A673 (cell line): ENCODE measurements at regions not wholly inside any gene's neighbourhood (a gene's known extent, or its start where the extent isn't known, plus 50 kb on each side); places are given as distances from the start of the nearest gene placed in this dataset.

Experiments used
- BruUV-seq: library from RNA; stranded (reverse); fragments of 400-500 nt; replicated peaks from 2 replicates; lab custom pipeline; 2021; lab: Mats Ljungman, UMichigan
- CTCF ChIA-PET: fragments of 300-600 bp; sonication (Branson Sonifier 250); formaldehyde crosslinking; loops from one replicate; lab custom pipeline; 2022; ENCODE audit warnings: antibody characterized with exemption; lab: Charles Lee
- POLR2A ChIA-PET: fragments of 300-600 bp; sonication (Branson Sonifier 250); formaldehyde crosslinking; loops from one replicate; lab custom pipeline; 2022; ENCODE audit warnings: antibody characterized with exemption; ENCODE audit not compliant: low non-redundant PET; lab: Charles Lee
- DNase-seq: peaks from one replicate; pipeline ENCODE4 v3.0.0-alpha.2; 2015; ENCODE audit warnings: low spot score
- H3K27ac ChIP-seq: fragments of 200-600 bp; sonication (generic); 2 replicates; pipeline ENCODE4 v1.5.1; 2016; ENCODE audit warnings: mixed run types, low read depth, mild to moderate bottlenecking, mixed read lengths, antibody characterized with exemption, low read length; ENCODE audit not compliant: poor library complexity, severe bottlenecking
- H3K27me3 ChIP-seq: fragments of 200-600 bp; sonication (generic); replicated peaks from 2 replicates; pipeline ENCODE4 v1.6.1; 2017; ENCODE audit warnings: mixed run types, low read depth, mild to moderate bottlenecking, mixed read lengths, antibody characterized with exemption, low read length; ENCODE audit not compliant: insufficient read depth, poor library complexity
- H3K36me3 ChIP-seq: fragments of 200-600 bp; sonication (generic); 2 replicates; pipeline ENCODE4 v1.6.1; 2016; ENCODE audit warnings: mixed run types, mild to moderate bottlenecking, mixed read lengths, antibody characterized with exemption, low read length; ENCODE audit not compliant: insufficient read depth, poor library complexity, severe bottlenecking
- H3K4me1 ChIP-seq: fragments of 200-600 bp; sonication (generic); 2 replicates; pipeline ENCODE4 v1.6.1; 2017; ENCODE audit warnings: mixed run types, mild to moderate bottlenecking, mixed read lengths, antibody characterized with exemption, low read length; ENCODE audit not compliant: insufficient read depth, poor library complexity, severe bottlenecking
- H3K4me3 ChIP-seq: fragments of 200-600 bp; sonication (generic); 2 replicates; pipeline ENCODE4 v1.5.1; 2016; ENCODE audit warnings: low read depth, mixed run types, mild to moderate bottlenecking, mixed read lengths, low read length; ENCODE audit not compliant: poor library complexity, severe bottlenecking
- H3K9me3 ChIP-seq: fragments of 200-600 bp; sonication (generic); 2 replicates; pipeline ENCODE4 v1.6.1; 2016; ENCODE audit warnings: mixed run types, low read depth, mild to moderate bottlenecking, mixed read lengths, antibody characterized with exemption, low read length; ENCODE audit not compliant: poor library complexity, severe bottlenecking
- EZH2 ChIP-seq: fragments of 200-600 bp; sonication (generic); IDR thresholded peaks from 2 replicates; pipeline ENCODE4 v1.6.1; 2017; ENCODE audit warnings: borderline replicate concordance, low read depth, mild to moderate bottlenecking, mixed read lengths, antibody characterized with exemption, low read length; ENCODE audit not compliant: poor library complexity, severe bottlenecking
- intact Hi-C: fragments of 100-400 bp; cut with micrococcal nuclease; formaldehyde crosslinking; loops from one replicate; pipeline ENCODE4 v1.10.0; 2022; ENCODE audit not compliant: unreplicated experiment
- TF ChIP-seq, protein P1 (sequence below): fragments of 300-800, 200-600 bp; sonication (generic); conservative IDR thresholded peaks from 2 replicates; pipeline ENCODE4 v1.5.1; 2017; ENCODE audit warnings: low read depth, mild to moderate bottlenecking, antibody characterized with exemption, low read length, moderate library complexity, mixed read lengths

DNA sequence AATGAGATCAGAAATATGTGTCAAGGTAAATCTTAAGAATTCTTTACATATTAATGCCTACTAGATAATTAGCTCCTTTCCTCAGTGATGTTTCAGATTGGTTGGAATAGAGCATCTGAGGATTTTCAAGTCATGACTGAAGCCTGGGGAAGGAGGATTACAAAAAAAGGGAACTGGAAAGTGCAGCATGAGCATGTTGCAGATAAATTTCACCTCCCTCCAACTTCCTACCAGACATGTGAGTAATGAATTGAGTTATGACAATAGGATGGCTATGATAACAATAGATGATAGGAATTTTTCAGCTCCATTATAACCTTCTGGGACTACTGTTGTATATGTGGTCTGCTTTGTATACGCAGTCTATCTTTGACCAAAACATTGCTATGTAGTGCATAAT is 104.2 kb upstream of the RAB18 start:
- no peak overlapping the region for H3K27ac ChIP-seq
- no peak for DNase-seq
- POLR2A ChIA-PET, result no interaction called here
- no TSS peak for BruUV-seq
- H3K4me1 ChIP-seq, result no peaks in the 10 kb centered on the region
- H3K9me3 ChIP-seq, result no peaks in the 10 kb centered on the region
- H3K27me3 ChIP-seq, result no peaks in the 10 kb centered on the region
- H3K36me3 ChIP-seq, result no peaks in the 10 kb centered on the region
- TF ChIP-seq, protein P1, sequence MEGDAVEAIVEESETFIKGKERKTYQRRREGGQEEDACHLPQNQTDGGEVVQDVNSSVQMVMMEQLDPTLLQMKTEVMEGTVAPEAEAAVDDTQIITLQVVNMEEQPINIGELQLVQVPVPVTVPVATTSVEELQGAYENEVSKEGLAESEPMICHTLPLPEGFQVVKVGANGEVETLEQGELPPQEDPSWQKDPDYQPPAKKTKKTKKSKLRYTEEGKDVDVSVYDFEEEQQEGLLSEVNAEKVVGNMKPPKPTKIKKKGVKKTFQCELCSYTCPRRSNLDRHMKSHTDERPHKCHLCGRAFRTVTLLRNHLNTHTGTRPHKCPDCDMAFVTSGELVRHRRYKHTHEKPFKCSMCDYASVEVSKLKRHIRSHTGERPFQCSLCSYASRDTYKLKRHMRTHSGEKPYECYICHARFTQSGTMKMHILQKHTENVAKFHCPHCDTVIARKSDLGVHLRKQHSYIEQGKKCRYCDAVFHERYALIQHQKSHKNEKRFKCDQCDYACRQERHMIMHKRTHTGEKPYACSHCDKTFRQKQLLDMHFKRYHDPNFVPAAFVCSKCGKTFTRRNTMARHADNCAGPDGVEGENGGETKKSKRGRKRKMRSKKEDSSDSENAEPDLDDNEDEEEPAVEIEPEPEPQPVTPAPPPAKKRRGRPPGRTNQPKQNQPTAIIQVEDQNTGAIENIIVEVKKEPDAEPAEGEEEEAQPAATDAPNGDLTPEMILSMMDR, result no peak
- TF ChIP-seq EZH2, result no peak
- H3K4me3 ChIP-seq, result no peak overlapping the region
- CTCF ChIA-PET, result no interaction called here
- intact Hi-C loops, result no loop called here

- Histone ChIP-seq H3K36me3 (no peaks in the 10 kb centered on the region), H3K4me3 (no peak overlapping the region), H3K4me1 (no peaks in the 10 kb centered on the region), H3K27ac (no peak overlapping the region), H3K27me3 (peaks cover 7% of the 10 kb centered on the region), H3K9me3 (no peaks in the 10 kb centered on the region)
- ChIA-PET POLR2A (no interaction called here), CTCF (no interaction called here)
- BruUV-seq, result no TSS peak
- TF ChIP-seq, protein P1, result no peak
- TF ChIP-seq EZH2, result no peak
- intact Hi-C loops, result no loop called here
- DNase-seq, result no peak
Observed at GRCh38 chr10:27393961-27394360, 110.1 kb upstream of the RAB18 start.

- Histone ChIP-seq H3K36me3 (no peaks in the 10 kb centered on the region), H3K27ac (no peak overlapping the region), H3K9me3 (no peaks in the 10 kb centered on the region), H3K27me3 (peaks cover 7% of the 10 kb centered on the region), H3K4me3 (no peak overlapping the region), H3K4me1 (no peaks in the 10 kb centered on the region)
- POLR2A ChIA-PET, result no interaction called here
- intact Hi-C loops, result no loop called here
- CTCF ChIA-PET, result no interaction called here
- BruUV-seq, result no TSS peak
- no peak for TF ChIP-seq EZH2
- TF ChIP-seq, protein P1, result no peak
- no peak for DNase-seq
Observed at GRCh38 chr10:27392606-27393005, 111.5 kb upstream of the RAB18 start.

GRCh38 chr10:27391916-27392315 is 112.2 kb upstream of the RAB18 start:
- ChIA-PET POLR2A (no interaction called here), CTCF (no interaction called here)
- BruUV-seq, result no TSS peak

More at GRCh38 chr10:27391916-27392315, 112.2 kb upstream of the RAB18 start:
- H3K27ac ChIP-seq, result no peak overlapping the region
- TF ChIP-seq, protein P1, result no peak
- no peak for TF ChIP-seq EZH2
- H3K27me3 ChIP-seq, result peaks cover 7% of the 10 kb centered on the region
- H3K4me1 ChIP-seq, result no peaks in the 10 kb centered on the region
- no peak overlapping the region for H3K4me3 ChIP-seq
- H3K9me3 ChIP-seq, result no peaks in the 10 kb centered on the region
- intact Hi-C loops, result no loop called here
- no peak for DNase-seq
- no peaks in the 10 kb centered on the region for H3K36me3 ChIP-seq
